NB4 (cell line): ENCODE measurements at regions not wholly inside any gene's neighbourhood (a gene's known extent, or its start where the extent isn't known, plus 50 kb on each side); places are given as distances from the start of the nearest gene placed in this dataset.

Experiments
- DNase-seq: peaks from one replicate; pipeline ENCODE4 v3.0.0; 2010; ENCODE audit warnings: low read depth
- H3K4me3 ChIP-seq: one replicate; pipeline ENCODE4 v1.5.1; 2011; ENCODE audit warnings: mild to moderate bottlenecking, low read depth, low read length, moderate library complexity
- MAX ChIP-seq: IDR thresholded peaks from 2 replicates; pipeline ENCODE4 v1.6.1; 2011; ENCODE audit warnings: low read depth, low read length
- MYC ChIP-seq: IDR thresholded peaks from 2 replicates; pipeline ENCODE4 v1.6.1; 2011; ENCODE audit warnings: low read depth, low read length
- POLR2A ChIP-seq: IDR thresholded peaks from 2 replicates; pipeline ENCODE4 v1.6.1; 2011; ENCODE audit warnings: mild to moderate bottlenecking; ENCODE audit not compliant: insufficient read length; ENCODE audit errors: extremely low read depth
- TF ChIP-seq, protein P1 (sequence below): IDR thresholded peaks from one replicate; pipeline ENCODE4 v1.5.1; 2012; ENCODE audit warnings: low read depth, low read length

DNA sequence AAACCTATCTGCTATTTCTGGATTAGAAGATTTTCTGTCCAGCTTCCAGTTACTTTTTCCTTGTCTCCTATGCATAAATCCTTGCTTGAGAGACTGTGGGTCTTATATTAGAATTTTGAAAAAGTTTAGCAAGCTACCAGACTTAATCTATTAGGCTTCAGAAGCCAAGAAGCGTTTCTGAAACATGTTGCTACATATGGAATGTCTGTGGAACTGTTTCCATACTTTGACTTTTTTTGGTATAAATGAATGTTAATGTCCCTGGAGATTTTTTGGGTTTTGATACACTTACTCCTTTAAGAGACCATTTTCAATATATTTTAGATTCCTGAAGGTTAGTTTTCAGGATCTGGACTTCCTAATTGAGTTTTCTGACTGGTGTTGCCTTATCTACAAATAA is 191.4 kb upstream of the SGCD start:
- TF ChIP-seq, protein P1, sequence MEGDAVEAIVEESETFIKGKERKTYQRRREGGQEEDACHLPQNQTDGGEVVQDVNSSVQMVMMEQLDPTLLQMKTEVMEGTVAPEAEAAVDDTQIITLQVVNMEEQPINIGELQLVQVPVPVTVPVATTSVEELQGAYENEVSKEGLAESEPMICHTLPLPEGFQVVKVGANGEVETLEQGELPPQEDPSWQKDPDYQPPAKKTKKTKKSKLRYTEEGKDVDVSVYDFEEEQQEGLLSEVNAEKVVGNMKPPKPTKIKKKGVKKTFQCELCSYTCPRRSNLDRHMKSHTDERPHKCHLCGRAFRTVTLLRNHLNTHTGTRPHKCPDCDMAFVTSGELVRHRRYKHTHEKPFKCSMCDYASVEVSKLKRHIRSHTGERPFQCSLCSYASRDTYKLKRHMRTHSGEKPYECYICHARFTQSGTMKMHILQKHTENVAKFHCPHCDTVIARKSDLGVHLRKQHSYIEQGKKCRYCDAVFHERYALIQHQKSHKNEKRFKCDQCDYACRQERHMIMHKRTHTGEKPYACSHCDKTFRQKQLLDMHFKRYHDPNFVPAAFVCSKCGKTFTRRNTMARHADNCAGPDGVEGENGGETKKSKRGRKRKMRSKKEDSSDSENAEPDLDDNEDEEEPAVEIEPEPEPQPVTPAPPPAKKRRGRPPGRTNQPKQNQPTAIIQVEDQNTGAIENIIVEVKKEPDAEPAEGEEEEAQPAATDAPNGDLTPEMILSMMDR, result no peak
- TF ChIP-seq POLR2A, result no peak
- TF ChIP-seq MAX, result no peak
- TF ChIP-seq MYC, result no peak
- H3K4me3 ChIP-seq, result no peak overlapping the region
- DNase-seq, result no peak

- H3K4me3 ChIP-seq, result no peak overlapping the region
Observed at GRCh38 chr5:156137071-156137869, 189.7 kb upstream of the SGCD start.

GRCh38 chr5:156142867-156143266 is 184.1 kb upstream of the SGCD start:
- H3K4me3 ChIP-seq, result no peak overlapping the region
- DNase-seq, result no peak
- no peak for TF ChIP-seq MYC
- TF ChIP-seq POLR2A, result no peak
- no peak for TF ChIP-seq MAX
- TF ChIP-seq, protein P1, result no peak

More at GRCh38 chr5:156137071-156137869, 189.7 kb upstream of the SGCD start:
- TF ChIP-seq MYC, result no peak
- TF ChIP-seq POLR2A, result no peak
- TF ChIP-seq MAX, result no peak
- TF ChIP-seq, protein P1, result no peak
- no peak for DNase-seq

GRCh38 chr5:156147261-156147943 is 179.6 kb upstream of the SGCD start:
- DNase-seq, result no peak
- no peak for TF ChIP-seq MYC
- no peak for TF ChIP-seq POLR2A
- TF ChIP-seq, protein P1, result no peak
- TF ChIP-seq MAX, result no peak
- H3K4me3 ChIP-seq, result no peak overlapping the region

DNA sequence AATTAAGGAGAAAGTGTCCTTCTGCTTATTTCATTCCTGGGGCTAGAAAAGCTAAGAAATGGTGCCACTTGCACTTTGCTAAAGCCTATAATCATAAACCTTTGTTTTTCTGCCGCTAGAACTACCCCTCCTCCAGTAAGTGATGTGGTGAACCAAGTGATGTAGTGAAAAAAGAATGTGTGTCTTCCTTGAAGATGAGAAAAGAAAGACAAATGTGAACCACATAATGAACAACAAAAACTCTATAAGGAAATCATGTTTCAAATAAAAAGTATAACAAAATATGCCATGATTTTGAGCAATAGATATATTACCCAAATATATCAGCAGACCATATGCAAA is 179.0 kb upstream of the SGCD start:
- H3K4me3 ChIP-seq, result no peak overlapping the region
- no peak for DNase-seq
- TF ChIP-seq MYC (no peak), POLR2A (no peak), MAX (no peak)
- TF ChIP-seq, protein P1, result no peak
